SK-N-SH treated with all-trans-retinoic acid at 6 μM for 48 hours (cell line): ENCODE measurements at regions not wholly inside any gene's neighbourhood (a gene's known extent, or its start where the extent isn't known, plus 50 kb on each side); places are given as distances from the start of the nearest gene placed in this dataset.

ENCODE experiments used
- ATAC-seq: fragments of 200-7000 bp; cut with Tn5 transposase; 3 replicates; pipeline ENCODE4 v1.9.1; 2020; ENCODE audit warnings: mild to moderate bottlenecking, moderate library complexity
- ARNTL ChIP-seq: fragments of 450-650 bp; formaldehyde crosslinking; IDR thresholded peaks from 2 replicates; pipeline ENCODE4 v1.5.0; 2020; ENCODE audit warnings: low read depth, mild to moderate bottlenecking, moderate library complexity, borderline replicate concordance
- BACH2 ChIP-seq: fragments of 250-450 bp; sonication (Bioruptor Pico); IDR thresholded peaks from 2 replicates; pipeline ENCODE4 v1.9.0; 2021; ENCODE audit warnings: mild to moderate bottlenecking, borderline replicate concordance
- CSDC2 ChIP-seq: fragments of 250-450 bp; sonication (Bioruptor Pico); IDR thresholded peaks from 2 replicates; pipeline ENCODE4 v1.5.0; 2020; ENCODE audit warnings: mild to moderate bottlenecking, moderate library complexity
- ESRRG ChIP-seq: fragments of 250-450 bp; sonication (Bioruptor Pico); IDR thresholded peaks from 2 replicates; pipeline ENCODE4 v1.6.1; 2021; ENCODE audit warnings: mild to moderate bottlenecking
- GLIS3 ChIP-seq: fragments of 250-450 bp; sonication (Bioruptor Pico); IDR thresholded peaks from 2 replicates; pipeline ENCODE4 v1.5.0; 2020; ENCODE audit warnings: mild to moderate bottlenecking, moderate library complexity
- ISL1 ChIP-seq: fragments of 250-450 bp; sonication (Bioruptor Pico); IDR thresholded peaks from 2 replicates; pipeline ENCODE4 v2.1.2; 2022; ENCODE audit warnings: mild to moderate bottlenecking, moderate library complexity
- OSR1 ChIP-seq: fragments of 250-450 bp; sonication (Bioruptor Pico); IDR thresholded peaks from 2 replicates; pipeline ENCODE4 v1.8.0; 2022; ENCODE audit warnings: moderate library complexity, mild to moderate bottlenecking, inconsistent platforms
- PATZ1 ChIP-seq: fragments of 250-450 bp; sonication (Bioruptor Pico); IDR thresholded peaks from 2 replicates; pipeline ENCODE4 v1.8.0; 2020; ENCODE audit warnings: mild to moderate bottlenecking, moderate library complexity, borderline replicate concordance
- POU6F1 ChIP-seq: fragments of 250-450 bp; sonication (Bioruptor Pico); IDR thresholded peaks from 2 replicates; pipeline ENCODE4 v1.8.0; 2021; ENCODE audit warnings: low read depth, mild to moderate bottlenecking, moderate library complexity, borderline replicate concordance
- PPARA ChIP-seq: fragments of 250-450 bp; sonication (Bioruptor Pico); IDR thresholded peaks from 2 replicates; pipeline ENCODE4 v1.5.0; 2020; ENCODE audit warnings: mild to moderate bottlenecking, borderline replicate concordance
- RARB ChIP-seq: fragments of 250-450 bp; sonication (Bioruptor Pico); IDR thresholded peaks from 2 replicates; pipeline ENCODE4 v1.8.0; 2021; ENCODE audit warnings: mild to moderate bottlenecking, moderate library complexity
- TCF4 ChIP-seq: fragments of 250-450 bp; sonication (Bioruptor Pico); IDR thresholded peaks from 2 replicates; pipeline ENCODE4 v1.8.0; 2021; ENCODE audit warnings: mild to moderate bottlenecking, moderate library complexity, borderline replicate concordance
- TOX ChIP-seq: fragments of 250-450 bp; sonication (Bioruptor Pico); IDR thresholded peaks from 2 replicates; pipeline ENCODE4 v1.8.0; 2021; ENCODE audit warnings: mild to moderate bottlenecking, moderate library complexity, borderline replicate concordance
- ZC3H10 ChIP-seq: fragments of 250-450 bp; sonication (Bioruptor Pico); IDR thresholded peaks from 2 replicates; pipeline ENCODE4 v1.5.1; 2021; ENCODE audit warnings: mild to moderate bottlenecking, moderate library complexity
- ZFP3 ChIP-seq: fragments of 250-450 bp; sonication (Bioruptor Pico); IDR thresholded peaks from 2 replicates; pipeline ENCODE4 v1.5.0; 2020; ENCODE audit warnings: mild to moderate bottlenecking, moderate library complexity
- ZFP30 ChIP-seq: fragments of 450-650 bp; formaldehyde crosslinking; IDR thresholded peaks from 2 replicates; pipeline ENCODE4 v1.5.0; 2022; ENCODE audit warnings: mild to moderate bottlenecking, moderate library complexity
- ZNF565 ChIP-seq: fragments of 450-650 bp; formaldehyde crosslinking; conservative IDR thresholded peaks from 2 replicates; pipeline ENCODE4 v1.5.0; 2020; ENCODE audit warnings: low read depth, mild to moderate bottlenecking, moderate library complexity
- ZNF70 ChIP-seq: fragments of 450-650 bp; formaldehyde crosslinking; IDR thresholded peaks from 2 replicates; pipeline ENCODE4 v1.5.0; 2020; ENCODE audit warnings: mild to moderate bottlenecking, moderate library complexity
- ZNF8 ChIP-seq: fragments of 450-650 bp; formaldehyde crosslinking; IDR thresholded peaks from 2 replicates; pipeline ENCODE4 v1.5.0; 2020; ENCODE audit warnings: mild to moderate bottlenecking, moderate library complexity
- TF ChIP-seq, protein P1 (sequence below): fragments of 250-450 bp; sonication (Bioruptor Pico); IDR thresholded peaks from 2 replicates; pipeline ENCODE4 v1.5.0; 2020; ENCODE audit warnings: mild to moderate bottlenecking, moderate library complexity
- TF ChIP-seq, protein P2 (sequence below): fragments of 250-450 bp; sonication (Bioruptor Pico); IDR thresholded peaks from 2 replicates; pipeline ENCODE4 v1.5.1; 2021; ENCODE audit warnings: mild to moderate bottlenecking, moderate library complexity

- no peak for ATAC-seq
- TF ChIP-seq ISL1 (no peak), PATZ1 (CRISPR knock-in tag) (no peak), OSR1 (CRISPR knock-in tag) (no peak)
These were observed 300.7 kb upstream of the SPAG17 start for GRCh38 chr1:118485757-118486156.

GRCh38 chr1:118484893-118485292, 299.9 kb upstream of the SPAG17 start:
- TF ChIP-seq TCF4 (CRISPR knock-in tag) (no peak), CSDC2 (no peak), ESRRG (no peak), ZFP30 (CRISPR knock-in tag) (no peak), TOX (CRISPR knock-in tag) (no peak), BACH2 (CRISPR knock-in tag) (no peak), ZNF70 (CRISPR knock-in tag) (no peak), PPARA (CRISPR knock-in tag) (no peak), ZNF8 (no peak), ZNF565 (CRISPR knock-in tag) (no peak), GLIS3 (CRISPR knock-in tag) (no peak), RARB (CRISPR knock-in tag) (no peak), ZFP3 (CRISPR knock-in tag) (no peak), ISL1 (no peak)
- TF ChIP-seq, protein P1, sequence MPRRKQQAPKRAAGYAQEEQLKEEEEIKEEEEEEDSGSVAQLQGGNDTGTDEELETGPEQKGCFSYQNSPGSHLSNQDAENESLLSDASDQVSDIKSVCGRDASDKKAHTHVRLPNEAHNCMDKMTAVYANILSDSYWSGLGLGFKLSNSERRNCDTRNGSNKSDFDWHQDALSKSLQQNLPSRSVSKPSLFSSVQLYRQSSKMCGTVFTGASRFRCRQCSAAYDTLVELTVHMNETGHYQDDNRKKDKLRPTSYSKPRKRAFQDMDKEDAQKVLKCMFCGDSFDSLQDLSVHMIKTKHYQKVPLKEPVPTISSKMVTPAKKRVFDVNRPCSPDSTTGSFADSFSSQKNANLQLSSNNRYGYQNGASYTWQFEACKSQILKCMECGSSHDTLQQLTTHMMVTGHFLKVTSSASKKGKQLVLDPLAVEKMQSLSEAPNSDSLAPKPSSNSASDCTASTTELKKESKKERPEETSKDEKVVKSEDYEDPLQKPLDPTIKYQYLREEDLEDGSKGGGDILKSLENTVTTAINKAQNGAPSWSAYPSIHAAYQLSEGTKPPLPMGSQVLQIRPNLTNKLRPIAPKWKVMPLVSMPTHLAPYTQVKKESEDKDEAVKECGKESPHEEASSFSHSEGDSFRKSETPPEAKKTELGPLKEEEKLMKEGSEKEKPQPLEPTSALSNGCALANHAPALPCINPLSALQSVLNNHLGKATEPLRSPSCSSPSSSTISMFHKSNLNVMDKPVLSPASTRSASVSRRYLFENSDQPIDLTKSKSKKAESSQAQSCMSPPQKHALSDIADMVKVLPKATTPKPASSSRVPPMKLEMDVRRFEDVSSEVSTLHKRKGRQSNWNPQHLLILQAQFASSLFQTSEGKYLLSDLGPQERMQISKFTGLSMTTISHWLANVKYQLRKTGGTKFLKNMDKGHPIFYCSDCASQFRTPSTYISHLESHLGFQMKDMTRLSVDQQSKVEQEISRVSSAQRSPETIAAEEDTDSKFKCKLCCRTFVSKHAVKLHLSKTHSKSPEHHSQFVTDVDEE (CRISPR knock-in tag), result no peak
- TF ChIP-seq, protein P2, sequence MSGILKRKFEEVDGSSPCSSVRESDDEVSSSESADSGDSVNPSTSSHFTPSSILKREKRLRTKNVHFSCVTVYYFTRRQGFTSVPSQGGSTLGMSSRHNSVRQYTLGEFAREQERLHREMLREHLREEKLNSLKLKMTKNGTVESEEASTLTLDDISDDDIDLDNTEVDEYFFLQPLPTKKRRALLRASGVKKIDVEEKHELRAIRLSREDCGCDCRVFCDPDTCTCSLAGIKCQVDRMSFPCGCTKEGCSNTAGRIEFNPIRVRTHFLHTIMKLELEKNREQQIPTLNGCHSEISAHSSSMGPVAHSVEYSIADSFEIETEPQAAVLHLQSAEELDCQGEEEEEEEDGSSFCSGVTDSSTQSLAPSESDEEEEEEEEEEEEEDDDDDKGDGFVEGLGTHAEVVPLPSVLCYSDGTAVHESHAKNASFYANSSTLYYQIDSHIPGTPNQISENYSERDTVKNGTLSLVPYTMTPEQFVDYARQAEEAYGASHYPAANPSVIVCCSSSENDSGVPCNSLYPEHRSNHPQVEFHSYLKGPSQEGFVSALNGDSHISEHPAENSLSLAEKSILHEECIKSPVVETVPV (CRISPR knock-in tag), result no peak
- no peak for ATAC-seq

GRCh38 chr1:118483245-118484006, 298.4 kb upstream of the SPAG17 start:
- TF ChIP-seq ZNF8 (no peak), ARNTL (CRISPR knock-in tag) (no peak)
- no peak for ATAC-seq

DNA sequence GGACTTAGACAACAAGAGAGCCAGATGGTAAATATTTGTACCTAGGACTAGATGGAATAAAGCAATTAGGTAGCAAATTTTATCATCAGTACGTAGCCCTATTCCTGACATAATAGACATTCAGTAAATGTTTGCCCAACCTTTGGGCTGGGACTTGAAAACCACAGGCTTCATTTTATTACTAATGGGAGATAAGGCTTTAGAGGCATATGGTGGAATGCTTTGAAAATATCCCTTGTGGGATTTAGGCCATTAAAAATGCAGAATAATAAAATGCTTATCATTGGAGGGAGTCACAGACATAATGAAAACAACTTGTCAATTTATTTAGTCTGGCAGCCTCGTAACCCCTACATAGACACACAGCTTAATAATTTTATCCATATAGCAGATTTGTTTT, 296.1 kb upstream of the SPAG17 start:
- TF ChIP-seq TOX (CRISPR knock-in tag), result no peak
- TF ChIP-seq ZC3H10 (CRISPR knock-in tag), result no peak
- TF ChIP-seq, protein P2 (CRISPR knock-in tag), result no peak
- TF ChIP-seq POU6F1 (CRISPR knock-in tag), result no peak
- TF ChIP-seq, protein P1 (CRISPR knock-in tag), result no peak
- TF ChIP-seq ZNF70 (CRISPR knock-in tag), result no peak
- no peak for TF ChIP-seq GLIS3 (CRISPR knock-in tag)
- ATAC-seq, result no peak
